Skeletal muscle satellite cell (primary cell): ENCODE measurements at regions not wholly inside any gene's neighbourhood (a gene's known extent, or its start where the extent isn't known, plus 50 kb on each side); places are given as distances from the start of the nearest gene placed in this dataset.
"Not testable (repeated sequence)": the region's sequence is repeated elsewhere in the genome, so short reads cannot be mapped to it uniquely, and the experiment has no call there.

Experiments used
- H3K27me3 ChIP-seq: 2 replicates; pipeline ENCODE4 v1.7.0; 2013; ENCODE audit warnings: low read length; ENCODE audit not compliant: control insufficient read depth, insufficient read depth
- H3K36me3 ChIP-seq: 2 replicates; pipeline ENCODE4 v1.7.0; 2013; ENCODE audit warnings: mild to moderate bottlenecking, control low read depth, low read length; ENCODE audit not compliant: insufficient read depth
- H3K4me1 ChIP-seq: 2 replicates; pipeline ENCODE4 v1.7.0; 2013; ENCODE audit warnings: low read length; ENCODE audit not compliant: control insufficient read depth, insufficient read depth
- H3K4me2 ChIP-seq: 2 replicates; pipeline ENCODE4 v1.7.0; 2013; ENCODE audit warnings: mild to moderate bottlenecking, low read length
- H3K4me3 ChIP-seq: 2 replicates; pipeline ENCODE4 v1.7.0; 2013; ENCODE audit warnings: low read length
- H3K9ac ChIP-seq: 2 replicates; pipeline ENCODE4 v1.7.0; 2013; ENCODE audit warnings: mild to moderate bottlenecking, low read depth, low read length, moderate library complexity
- H3K9me3 ChIP-seq: replicated peaks from 2 replicates; pipeline ENCODE4 v1.7.0; 2013; ENCODE audit warnings: mild to moderate bottlenecking, control low read depth, low read length

DNA sequence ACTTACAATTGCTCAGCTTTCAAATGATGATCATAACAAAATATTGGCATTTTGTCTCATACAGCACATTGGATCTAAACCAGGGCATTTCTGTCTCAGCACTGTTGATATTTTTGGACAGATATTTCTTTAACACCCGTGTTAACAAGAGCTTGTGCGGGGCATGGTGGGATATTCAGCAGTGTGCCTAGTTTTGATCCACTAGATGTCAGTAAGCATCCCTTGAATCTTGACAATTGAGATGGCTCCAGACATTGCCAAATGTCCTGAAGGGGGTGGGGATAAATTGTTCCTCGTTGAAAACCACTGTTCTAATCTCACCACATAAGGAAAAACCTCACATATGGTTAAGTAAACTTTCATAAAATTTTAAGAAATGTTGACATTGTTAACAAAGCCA, 806.3 kb downstream of the STIM2 start:
- H3K4me3 ChIP-seq = no peak overlapping the region
- no peaks in the 10 kb centered on the region for H3K36me3 ChIP-seq
- no peaks in the 10 kb centered on the region for H3K9me3 ChIP-seq
- no peaks in the 10 kb centered on the region for H3K27me3 ChIP-seq
- H3K4me2 ChIP-seq = no peak overlapping the region
- no peak overlapping the region for H3K9ac ChIP-seq
- H3K4me1 ChIP-seq = no peaks in the 10 kb centered on the region

- no peaks in the 10 kb centered on the region for H3K4me1 ChIP-seq
- no peak overlapping the region for H3K4me3 ChIP-seq
- H3K27me3 ChIP-seq = no peaks in the 10 kb centered on the region
- H3K36me3 ChIP-seq = no peaks in the 10 kb centered on the region
- no peak overlapping the region for H3K4me2 ChIP-seq
- H3K9ac ChIP-seq = no peak overlapping the region
- H3K9me3 ChIP-seq = no peaks in the 10 kb centered on the region
Measured at GRCh38 chr4:27668001-27668400, 807.4 kb downstream of the STIM2 start.

GRCh38 chr4:27678027-27678426, 817.4 kb downstream of the STIM2 start:
- Histone ChIP-seq H3K4me3 (no peak overlapping the region), H3K4me2 (no peak overlapping the region), H3K4me1 (no peaks in the 10 kb centered on the region), H3K9me3 (no peaks in the 10 kb centered on the region), H3K27me3 (peaks cover 6% of the 10 kb centered on the region), H3K9ac (no peak overlapping the region), H3K36me3 (no peaks in the 10 kb centered on the region)

- H3K4me2 ChIP-seq = no peak overlapping the region
- no peak overlapping the region for H3K4me3 ChIP-seq
- H3K9me3 ChIP-seq = no peaks in the 10 kb centered on the region
- H3K36me3 ChIP-seq = no peaks in the 10 kb centered on the region
- H3K27me3 ChIP-seq = peaks cover 9% of the 10 kb centered on the region
- H3K4me1 ChIP-seq = no peaks in the 10 kb centered on the region
- H3K9ac ChIP-seq = no peak overlapping the region
Measured at GRCh38 chr4:27684610-27685011, 824.0 kb downstream of the STIM2 start.

DNA sequence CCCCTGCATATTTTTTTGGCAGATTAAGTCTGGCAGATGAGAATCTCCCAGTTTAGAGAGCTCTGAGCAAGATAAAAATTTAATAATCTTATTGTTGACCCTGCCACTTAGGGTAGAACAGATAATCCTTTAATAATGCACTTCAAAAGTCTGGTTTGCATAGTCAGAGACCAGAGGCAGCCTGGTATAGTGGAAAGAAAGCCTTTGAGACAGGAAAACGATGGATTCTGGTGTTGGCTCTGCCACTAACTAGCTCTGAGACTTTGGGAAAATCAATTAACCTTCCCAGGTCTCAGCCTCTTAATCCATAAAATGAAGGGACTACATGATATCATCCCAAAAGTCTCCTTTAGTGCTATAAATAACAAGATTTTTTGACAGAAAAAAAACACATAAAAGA, 824.5 kb downstream of the STIM2 start:
- Histone ChIP-seq H3K4me3 (no peak overlapping the region), H3K9ac (no peak overlapping the region)

DNA sequence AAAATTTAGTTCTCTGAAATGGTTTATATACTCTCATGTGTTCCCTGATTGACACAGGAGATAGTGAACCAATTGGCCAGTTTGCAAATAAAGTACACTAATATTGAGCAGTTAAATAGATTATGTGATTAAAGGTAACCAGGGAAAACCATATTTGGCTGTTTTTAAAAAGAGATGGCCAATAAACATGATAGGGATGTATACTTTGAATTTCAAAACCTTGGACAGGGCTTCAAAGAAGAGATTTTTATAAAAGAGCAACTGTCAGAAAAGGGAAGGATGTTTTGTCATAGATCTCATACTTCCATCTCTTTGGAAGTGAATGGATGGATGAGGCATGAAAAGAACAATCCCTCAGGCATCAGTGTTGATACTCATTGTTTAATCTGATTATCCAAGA, 825.3 kb downstream of the STIM2 start:
- no peak overlapping the region for H3K9ac ChIP-seq
- no peak overlapping the region for H3K4me3 ChIP-seq
- H3K27me3 ChIP-seq = peaks cover 14% of the 10 kb centered on the region
- H3K36me3 ChIP-seq = no peaks in the 10 kb centered on the region
- H3K4me2 ChIP-seq = no peak overlapping the region
- H3K9me3 ChIP-seq = no peaks in the 10 kb centered on the region
- no peaks in the 10 kb centered on the region for H3K4me1 ChIP-seq

More for the DNA sequence above, 824.5 kb downstream of the STIM2 start:
- Histone ChIP-seq H3K27me3 (peaks cover 9% of the 10 kb centered on the region), H3K4me2 (no peak overlapping the region), H3K9me3 (no peaks in the 10 kb centered on the region), H3K36me3 (no peaks in the 10 kb centered on the region), H3K4me1 (no peaks in the 10 kb centered on the region)

- Histone ChIP-seq H3K4me2 (no peak overlapping the region), H3K4me3 (no peak overlapping the region), H3K9ac (no peak overlapping the region), H3K36me3 (no peaks in the 10 kb centered on the region), H3K9me3 (no peaks in the 10 kb centered on the region), H3K27me3 (peaks cover 5% of the 10 kb centered on the region), H3K4me1 (no peaks in the 10 kb centered on the region)
Measured at GRCh38 chr4:27692158-27692557, 831.5 kb downstream of the STIM2 start.

- Histone ChIP-seq H3K4me1 (no peaks in the 10 kb centered on the region), H3K4me3 (no peak overlapping the region)
Measured at GRCh38 chr4:27692868-27693634, 832.4 kb downstream of the STIM2 start.

GRCh38 chr4:27696257-27696656, 835.6 kb downstream of the STIM2 start:
- H3K36me3 ChIP-seq, H3K4me1 ChIP-seq, H3K27me3 ChIP-seq, H3K9me3 ChIP-seq, H3K9ac ChIP-seq, H3K4me3 ChIP-seq, H3K4me2 ChIP-seq: not testable (repeated sequence)

More at GRCh38 chr4:27692868-27693634, 832.4 kb downstream of the STIM2 start:
- H3K4me2 ChIP-seq = no peak overlapping the region
- H3K9me3 ChIP-seq = no peaks in the 10 kb centered on the region
- peaks cover 5% of the 10 kb centered on the region for H3K27me3 ChIP-seq
- no peaks in the 10 kb centered on the region for H3K36me3 ChIP-seq
- H3K9ac ChIP-seq = no peak overlapping the region

- no peaks in the 10 kb centered on the region for H3K27me3 ChIP-seq
- no peak overlapping the region for H3K4me3 ChIP-seq
- no peaks in the 10 kb centered on the region for H3K4me1 ChIP-seq
- H3K4me2 ChIP-seq = no peak overlapping the region
- no peaks in the 10 kb centered on the region for H3K36me3 ChIP-seq
- no peaks in the 10 kb centered on the region for H3K9me3 ChIP-seq
- H3K9ac ChIP-seq = no peak overlapping the region
Measured at GRCh38 chr4:27701606-27702005, 841.0 kb downstream of the STIM2 start.

DNA sequence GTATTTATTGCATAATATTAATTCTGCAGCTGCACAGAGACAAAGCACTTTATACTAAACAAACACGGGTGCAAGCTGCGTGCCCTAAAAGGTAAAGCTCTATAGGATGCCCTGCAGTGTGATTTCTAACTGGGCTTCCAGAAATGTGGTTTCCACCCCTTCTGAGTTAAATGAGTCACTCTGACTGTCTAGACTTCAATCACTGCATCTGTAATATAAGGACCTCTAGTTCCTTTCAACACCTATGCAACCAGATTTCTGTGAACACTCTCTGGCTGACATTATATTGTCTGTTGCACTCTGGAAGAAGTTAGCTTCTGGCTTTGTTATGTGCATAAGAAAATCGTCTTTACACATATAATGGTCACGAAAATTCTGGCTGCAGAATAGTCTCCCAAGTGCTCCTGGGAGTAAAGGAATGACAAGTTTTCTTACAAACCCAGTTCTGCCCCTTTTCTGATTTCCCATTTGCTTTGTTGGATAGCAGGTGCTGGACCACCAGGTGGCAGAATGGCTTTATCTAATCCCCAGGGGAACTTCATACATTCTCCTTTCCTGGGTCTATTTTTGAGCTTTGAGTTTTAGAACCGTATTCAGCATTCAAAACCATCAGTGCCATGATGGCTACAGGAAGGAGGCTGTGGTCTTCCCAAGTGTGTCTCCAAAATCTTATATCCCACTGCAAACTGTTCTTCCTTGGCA, 842.2 kb downstream of the STIM2 start:
- Histone ChIP-seq H3K9ac (no peak overlapping the region), H3K4me1 (no peaks in the 10 kb centered on the region), H3K27me3 (no peaks in the 10 kb centered on the region)

DNA sequence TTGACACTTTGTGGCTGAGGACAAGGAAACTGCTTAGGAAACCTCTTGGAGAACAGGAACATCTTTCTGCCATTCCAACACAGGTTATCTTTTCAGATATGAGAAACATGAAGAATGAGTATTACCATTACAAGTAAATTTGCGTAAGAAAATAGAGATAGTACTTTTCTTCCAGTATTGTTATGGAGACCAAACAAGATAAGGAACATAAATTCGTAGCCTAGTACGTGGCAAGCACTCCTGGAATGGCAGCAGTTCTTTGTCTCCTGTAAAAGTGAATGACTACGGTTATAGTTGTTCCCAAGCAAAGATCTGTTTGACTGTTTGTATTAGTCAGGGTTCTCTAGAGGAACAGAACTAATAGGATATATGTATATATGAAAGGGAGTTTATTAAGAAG, 843.1 kb downstream of the STIM2 start:
- H3K9me3 ChIP-seq = no peaks in the 10 kb centered on the region
- H3K4me2 ChIP-seq = no peak overlapping the region
- H3K36me3 ChIP-seq = no peaks in the 10 kb centered on the region
- H3K4me3 ChIP-seq = no peak overlapping the region
- no peaks in the 10 kb centered on the region for H3K27me3 ChIP-seq
- H3K9ac ChIP-seq = no peak overlapping the region
- H3K4me1 ChIP-seq = no peaks in the 10 kb centered on the region

More for the DNA sequence above, 842.2 kb downstream of the STIM2 start:
- Histone ChIP-seq H3K36me3 (no peaks in the 10 kb centered on the region), H3K9me3 (no peaks in the 10 kb centered on the region), H3K4me2 (no peak overlapping the region), H3K4me3 (no peak overlapping the region)
